Heart right ventricle (tissue), 16 donors: ENCODE measurements at regions not wholly inside any gene's neighbourhood (a gene's known extent, or its start where the extent isn't known, plus 50 kb on each side); places are given as distances from the start of the nearest gene placed in this dataset.

Source experiments
- ATAC-seq, 8 donors: fragments of 200-7000 bp; cut with Tn5 transposase; one replicate each; pipeline ENCODE4 v1.9.1; 2020; ENCODE audit warnings: mild to moderate bottlenecking in 8 of 8, moderate library complexity in 8 of 8, moderate number of reproducible peaks in 1 of 8
- DNase-seq, 2 donors: peaks; one replicate each; pipeline ENCODE4 v3.0.0-alpha.2; 2020
- H3K27ac ChIP-seq, 10 donors: fragments of 200-600 bp; sonication (generic) in 2 of 10; one replicate each; pipeline versions ENCODE4 v1.5.0 to v1.8.0; 2020 to 2022; ENCODE audit warnings: mild to moderate bottlenecking in 3 of 10
- H3K27me3 ChIP-seq, 7 donors: fragments of 200-600 bp; one replicate each; pipeline ENCODE4 v1.8.0; 2021 to 2022; ENCODE audit warnings: mild to moderate bottlenecking in 2 of 7
- H3K36me3 ChIP-seq, 9 donors: fragments of 200-600 bp; sonication (generic) in 1 of 9; one replicate each; pipeline versions ENCODE4 v1.5.0 to v1.8.0; 2020 to 2022; ENCODE audit warnings: mild to moderate bottlenecking in 2 of 9
- H3K4me1 ChIP-seq, 9 donors: fragments of 200-600 bp; sonication (generic) in 1 of 9; one replicate each; pipeline versions ENCODE4 v1.5.0 to v1.8.0; 2020 to 2022; ENCODE audit warnings: mild to moderate bottlenecking in 4 of 9
- H3K4me3 ChIP-seq, 10 donors: fragments of 200-600 bp; sonication (generic) in 2 of 10; one replicate each; pipeline versions ENCODE4 v1.5.0 to v1.8.0; 2020 to 2022; ENCODE audit warnings: mild to moderate bottlenecking in 7 of 10, moderate library complexity in 2 of 10
- H3K9me3 ChIP-seq, 11 donors: fragments of 200-600 bp in 10 of 11; sonication (generic) in 2 of 11; one replicate each; pipeline versions ENCODE4 v1.5.0 to v1.8.0; 2013 to 2022; ENCODE audit warnings: mild to moderate bottlenecking in 2 of 11, control low read depth in 1 of 11, moderate library complexity in 1 of 11
- WGBS, 2 donors: extraction: QIAGEN DNeasy Blood & Tissue Kit; methylation state at CpG; one replicate each; pipeline ENCODE4 v1.1.7; 2013; ENCODE audit warnings: inconsistent platforms in 1 of 2; 5-methylcytosine and 5-hydroxymethylcytosine counted together
- intact Hi-C, 10 donors: fragments of 100-400 bp; cut with DNase I; formaldehyde crosslinking; loops; one replicate each; pipeline versions ENCODE4 v1.11.1 to v1.14.2; 2022
- TF ChIP-seq, protein P1 (sequence below), 9 donors: fragments of 200-600 bp; sonication (generic) in 2 of 9; IDR thresholded peaks; one replicate each; pipeline versions ENCODE4 v1.5.0 to v1.8.0; 2021 to 2022; ENCODE audit warnings: antibody characterized with exemption in 9 of 9, mild to moderate bottlenecking in 5 of 9, moderate library complexity in 1 of 9
- donor health status: Arrhythmogenic right ventricular cardiomyopathy.
- donor health status: ischemic (EF 13 %, LVEDD 7.1; RV severe dilation, severe dysfunction).
- donor health status: healthy with polysubstance abuse.
- donor health status: DM: no; HTN: yes; CAD: no.
- donor health status: DM: no; HTN: no; CAD: no.
- donor health status: ischemic (EF 25% LVEDD 6.9; RV normal size, moderate dysfunction).
- donor health status: ischemic (EF 25% LVEDD 5.7; RV mildly dilated, moderate dysfunction).
- donor health status: healthy.
- donor health status: DM: yes; HTN: yes; CAD: no.
- donor health status: Ischemic cardiomyopathy.
- donor health status: ischemic (EF 35%, LVEDD 5.7; RV mildly dilated, moderate dysfunction).
- donor health status: nonischemic (EF 11% LVEDD 7.7; RV severe dilation, severe dysfunction).
- donor health status: DM: yes; HTN: yes; CAD: no.
- donor health status: PGD.
- donor health status: ischemic (EF 29% LVEDD 5.4; RV normal size, mild dysfunction).
- donor health status: nonischemic (EF 23%, LVEDD 6.1; RV moderate dilation, normal function).

DNA sequence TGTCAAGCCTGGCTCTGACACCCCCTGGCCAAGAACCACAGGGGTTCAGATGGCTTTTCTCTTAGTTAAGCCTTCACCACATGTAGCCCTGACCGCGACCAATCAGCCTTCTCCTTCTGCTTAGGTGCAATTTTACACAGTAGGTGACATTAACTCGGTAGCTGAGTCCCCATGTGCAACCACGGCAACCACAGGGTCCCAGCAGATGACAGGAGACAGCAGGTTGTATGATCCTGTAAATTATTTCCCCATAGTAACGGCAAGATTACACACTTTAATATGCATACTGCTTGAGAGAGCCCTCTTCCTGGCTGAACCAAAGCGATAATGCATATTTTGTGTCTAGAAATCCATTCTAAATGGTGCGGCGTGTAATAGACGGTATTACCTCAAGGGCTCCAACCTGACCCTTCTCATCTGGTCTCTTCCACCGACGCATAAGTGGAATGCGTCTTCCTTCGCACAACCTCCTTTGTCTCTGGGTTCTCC lies 458.7 kb upstream of the ZFHX3 start:
- intact Hi-C loops, result no loop called here
- no peak for DNase-seq
- Histone ChIP-seq H3K27me3 (peaks cover 0 to 8% (median 3%) of the 10 kb centered on the region in 7 donors), H3K36me3 (no peaks in the 10 kb centered on the region), H3K9me3 (no peaks in the 10 kb centered on the region), H3K27ac (no peak overlapping the region), H3K4me1 (peaks cover 0 to 4% (median 0%) of the 10 kb centered on the region in 9 donors), H3K4me3 (no peak overlapping the region)
- TF ChIP-seq, protein P1, sequence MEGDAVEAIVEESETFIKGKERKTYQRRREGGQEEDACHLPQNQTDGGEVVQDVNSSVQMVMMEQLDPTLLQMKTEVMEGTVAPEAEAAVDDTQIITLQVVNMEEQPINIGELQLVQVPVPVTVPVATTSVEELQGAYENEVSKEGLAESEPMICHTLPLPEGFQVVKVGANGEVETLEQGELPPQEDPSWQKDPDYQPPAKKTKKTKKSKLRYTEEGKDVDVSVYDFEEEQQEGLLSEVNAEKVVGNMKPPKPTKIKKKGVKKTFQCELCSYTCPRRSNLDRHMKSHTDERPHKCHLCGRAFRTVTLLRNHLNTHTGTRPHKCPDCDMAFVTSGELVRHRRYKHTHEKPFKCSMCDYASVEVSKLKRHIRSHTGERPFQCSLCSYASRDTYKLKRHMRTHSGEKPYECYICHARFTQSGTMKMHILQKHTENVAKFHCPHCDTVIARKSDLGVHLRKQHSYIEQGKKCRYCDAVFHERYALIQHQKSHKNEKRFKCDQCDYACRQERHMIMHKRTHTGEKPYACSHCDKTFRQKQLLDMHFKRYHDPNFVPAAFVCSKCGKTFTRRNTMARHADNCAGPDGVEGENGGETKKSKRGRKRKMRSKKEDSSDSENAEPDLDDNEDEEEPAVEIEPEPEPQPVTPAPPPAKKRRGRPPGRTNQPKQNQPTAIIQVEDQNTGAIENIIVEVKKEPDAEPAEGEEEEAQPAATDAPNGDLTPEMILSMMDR (IDR thresholded peaks at IDR 0.05), result no peak
- no peak for ATAC-seq
- 81 to 88% methylated on average over 13 of the region's 13 CpGs for WGBS, 2 donors

DNA sequence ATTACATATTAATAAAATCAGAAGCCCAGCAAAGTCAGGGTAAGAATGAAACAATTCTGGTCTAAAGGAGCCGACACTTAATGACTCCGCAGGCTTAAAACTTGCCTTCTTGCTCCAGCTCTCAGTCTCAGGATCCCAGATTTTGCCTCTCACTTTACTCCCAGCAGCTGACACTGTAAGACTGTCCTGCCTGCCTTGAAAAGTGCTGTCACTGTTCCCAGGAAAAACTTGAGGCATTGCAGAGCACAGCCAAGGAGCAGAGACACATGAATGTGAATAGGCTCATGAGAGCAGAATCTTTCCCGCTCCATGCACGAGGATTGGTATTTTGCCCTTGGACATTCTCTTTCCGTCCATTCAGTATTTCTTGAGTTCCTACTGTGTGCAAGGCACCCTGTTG lies 457.6 kb upstream of the ZFHX3 start:
- no peaks in the 10 kb centered on the region for H3K36me3 ChIP-seq
- peaks cover 0 to 8% (median 3%) of the 10 kb centered on the region in 7 donors for H3K27me3 ChIP-seq
- DNase-seq, result no peak
- peaks cover 0 to 4% (median 0%) of the 10 kb centered on the region in 9 donors for H3K4me1 ChIP-seq
- peak overlapping the region in 7 of 10 donors; percentile 6 to 45 (median 36) for H3K4me3 ChIP-seq
- TF ChIP-seq, protein P1 (IDR thresholded peaks at IDR 0.05), result no peak
- peak in 4 of 8 donors; percentile 38 to 77 (median 54) for ATAC-seq
- H3K27ac ChIP-seq, result peak overlapping the region in 2 of 10 donors; percentile 0 to 39
- 41 to 52% methylated on average over 5 of the region's 5 CpGs for whole genome bisulfite sequencing, 2 donors
- H3K9me3 ChIP-seq, result no peaks in the 10 kb centered on the region
- intact Hi-C loops, result no loop called here

DNA sequence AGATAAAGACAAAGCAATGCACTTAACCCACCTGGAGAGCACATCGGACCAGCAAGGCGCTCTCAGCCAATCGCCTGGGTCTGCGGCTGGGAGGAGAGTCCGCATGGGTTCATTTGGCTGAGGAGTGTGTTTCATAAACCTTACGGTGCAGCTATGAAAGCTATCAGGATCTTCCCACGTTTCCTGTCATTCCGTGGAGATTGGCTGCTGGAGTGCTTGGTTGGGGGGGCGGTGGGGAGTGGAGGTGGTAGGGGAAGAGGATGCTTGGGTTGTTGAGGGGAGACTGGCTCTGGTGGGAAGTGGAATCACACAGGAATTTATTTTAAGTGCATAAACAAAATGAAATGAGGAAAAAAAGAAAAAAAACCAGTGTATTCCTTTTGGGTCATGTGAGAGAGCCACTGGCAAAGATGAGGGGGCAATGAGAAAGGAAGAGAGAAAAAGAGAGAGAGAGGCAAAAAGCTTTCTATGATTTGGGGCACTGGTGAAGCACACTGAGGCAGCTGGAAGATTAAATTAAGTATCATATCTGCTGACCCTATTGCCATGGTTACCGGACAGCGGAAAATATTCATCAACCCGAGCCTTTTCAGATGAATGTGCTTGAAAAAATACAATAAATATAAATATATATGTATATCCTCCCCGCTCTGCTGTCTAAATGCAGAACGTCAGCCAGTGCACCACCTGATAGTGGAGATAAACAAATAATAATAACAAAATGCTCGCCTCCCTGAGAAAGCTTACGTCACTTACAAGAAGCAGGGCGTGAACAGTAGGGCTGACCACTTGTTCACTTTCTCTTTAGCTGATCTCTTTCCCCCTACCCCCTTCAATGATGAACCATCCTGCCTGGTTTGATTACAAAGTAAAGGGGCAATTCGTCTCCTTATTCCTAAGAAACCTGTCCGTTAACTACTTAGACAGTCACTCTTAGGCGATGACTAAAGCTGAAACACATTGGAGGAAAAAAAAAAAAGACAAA lies 457.0 kb upstream of the ZFHX3 start:
- Histone ChIP-seq H3K4me1 (peaks cover 0 to 4% (median 0%) of the 10 kb centered on the region in 9 donors), H3K4me3 (peak overlapping the region in 7 of 10 donors; percentile 6 to 45 (median 36)), H3K27me3 (peaks cover 0 to 8% (median 3%) of the 10 kb centered on the region in 7 donors), H3K27ac (peak overlapping the region in 2 of 10 donors; percentile 0 to 39), H3K9me3 (no peaks in the 10 kb centered on the region), H3K36me3 (no peaks in the 10 kb centered on the region)
- intact Hi-C loops, result no loop called here
- ATAC-seq (peak in 2 of 8 donors; percentile 42 to 64), DNase-seq (no peak)
- 51 to 52% methylated on average over 20 of the region's 20 CpGs for WGBS, 2 donors
- TF ChIP-seq, protein P1 (IDR thresholded peaks at IDR 0.05), result no peak

DNA sequence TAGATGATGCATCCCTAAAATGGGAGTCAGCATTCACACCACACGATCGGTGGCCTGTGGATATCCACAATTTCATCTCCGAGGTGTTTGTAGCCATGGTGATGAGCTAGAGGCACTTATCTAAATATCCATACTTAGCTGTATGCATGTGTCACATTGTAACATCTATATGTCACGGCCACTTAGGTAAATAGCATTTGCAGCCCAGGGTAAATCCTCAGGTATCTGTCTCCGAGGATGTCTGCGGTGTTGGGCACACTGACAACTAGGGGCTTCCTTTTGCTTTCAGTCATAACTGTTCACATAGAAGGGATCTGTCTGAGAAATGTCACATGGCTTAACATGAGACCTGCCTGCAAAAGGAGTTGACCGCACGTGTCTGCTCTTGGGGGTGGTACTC lies 455.2 kb upstream of the ZFHX3 start:
- H3K4me1 ChIP-seq, result peaks cover 0 to 4% (median 0%) of the 10 kb centered on the region in 9 donors
- DNase-seq (no peak), ATAC-seq (no peak)
- no peaks in the 10 kb centered on the region for H3K36me3 ChIP-seq
- H3K27ac ChIP-seq, result no peak overlapping the region
- 91 to 93% methylated on average over 8 of the region's 8 CpGs for WGBS, 2 donors
- H3K4me3 ChIP-seq, result no peak overlapping the region
- no peaks in the 10 kb centered on the region for H3K9me3 ChIP-seq
- peaks cover 0 to 8% (median 3%) of the 10 kb centered on the region in 7 donors for H3K27me3 ChIP-seq
- intact Hi-C loops, result no loop called here
- TF ChIP-seq, protein P1 (IDR thresholded peaks at IDR 0.05), result no peak
